ENCODE measurements at regions not wholly inside any gene's neighbourhood (a gene's known extent, or its start where the extent isn't known, plus 50 kb on each side); places are given as distances from the start of the nearest gene placed in this dataset.

- no peak for TF ChIP-seq EZH2 (IDR thresholded peaks at IDR 0.05; ENCODE audit: borderline replicate concordance, low read depth, low read length, severe bottlenecking)
- TF ChIP-seq CTCF (IDR thresholded peaks at IDR 0.05; ENCODE audit: borderline replicate concordance, extremely low read depth, low read length, poor library complexity, severe bottlenecking), result no peak
Measured at GRCh38 chr3:181610973-181611265, 100.8 kb upstream of the SOX2 start.
